ENCODE measurements at regions not wholly inside any gene's neighbourhood (a gene's known extent, or its start where the extent isn't known, plus 50 kb on each side); places are given as distances from the start of the nearest gene placed in this dataset.

GRCh38 chr6:80690551-80691131 lies 584.2 kb downstream of the BCKDHB start:
- no peak for TF ChIP-seq TAF1 (IDR thresholded peaks at IDR 0.05; ENCODE audit: low read depth, low read length)
- no peak for TF ChIP-seq POLR2AphosphoS5 (IDR thresholded peaks at IDR 0.05; ENCODE audit: low read depth, low read length)
- no peak for TF ChIP-seq POLR2A (IDR thresholded peaks at IDR 0.05; ENCODE audit: low read depth, low read length)
- no peak for TF ChIP-seq SPI1 (IDR thresholded peaks at IDR 0.05; ENCODE audit: low read depth, low read length)
- no peak for TF ChIP-seq PAX5 (IDR thresholded peaks at IDR 0.05; ENCODE audit: insufficient read depth, low read length, severe bottlenecking)
- no peak for TF ChIP-seq POU2F2 (IDR thresholded peaks at IDR 0.05; ENCODE audit: low read depth, low read length)

Data from GM12891 (cell line).